ENCODE measurements at regions not wholly inside any gene's neighbourhood (a gene's known extent, or its start where the extent isn't known, plus 50 kb on each side); places are given as distances from the start of the nearest gene placed in this dataset.

DNA sequence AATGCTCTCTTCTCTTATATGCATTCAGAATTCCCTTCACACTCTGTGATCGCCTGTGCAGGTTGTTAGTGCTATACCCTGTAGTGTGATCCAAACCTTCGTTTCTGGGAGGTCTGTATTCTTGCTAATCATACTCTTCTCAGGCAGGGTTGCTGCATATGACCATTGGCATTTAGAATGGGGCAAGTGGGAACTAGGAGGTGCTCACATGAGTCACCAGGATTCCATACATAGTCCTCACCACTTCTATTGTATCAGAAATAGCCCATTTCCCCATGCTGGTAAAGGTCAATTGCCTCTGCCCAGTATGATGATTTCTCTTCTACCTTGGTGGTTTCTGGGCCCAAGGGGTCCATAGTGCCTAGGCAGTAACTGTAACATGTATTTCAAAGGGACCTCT is 443.5 kb upstream of the CDH6 start:
- no peak overlapping the region for H3K27ac ChIP-seq
- DNase-seq (ENCODE audit: low spot score) (no peak), ATAC-seq (ENCODE audit: insufficient number of reproducible peaks, low FRiP score, low read depth) (no peak)
- H3K27me3 ChIP-seq (replicated peaks; ENCODE audit: insufficient read depth) = no peaks in the 10 kb centered on the region
- TF ChIP-seq, protein P1, sequence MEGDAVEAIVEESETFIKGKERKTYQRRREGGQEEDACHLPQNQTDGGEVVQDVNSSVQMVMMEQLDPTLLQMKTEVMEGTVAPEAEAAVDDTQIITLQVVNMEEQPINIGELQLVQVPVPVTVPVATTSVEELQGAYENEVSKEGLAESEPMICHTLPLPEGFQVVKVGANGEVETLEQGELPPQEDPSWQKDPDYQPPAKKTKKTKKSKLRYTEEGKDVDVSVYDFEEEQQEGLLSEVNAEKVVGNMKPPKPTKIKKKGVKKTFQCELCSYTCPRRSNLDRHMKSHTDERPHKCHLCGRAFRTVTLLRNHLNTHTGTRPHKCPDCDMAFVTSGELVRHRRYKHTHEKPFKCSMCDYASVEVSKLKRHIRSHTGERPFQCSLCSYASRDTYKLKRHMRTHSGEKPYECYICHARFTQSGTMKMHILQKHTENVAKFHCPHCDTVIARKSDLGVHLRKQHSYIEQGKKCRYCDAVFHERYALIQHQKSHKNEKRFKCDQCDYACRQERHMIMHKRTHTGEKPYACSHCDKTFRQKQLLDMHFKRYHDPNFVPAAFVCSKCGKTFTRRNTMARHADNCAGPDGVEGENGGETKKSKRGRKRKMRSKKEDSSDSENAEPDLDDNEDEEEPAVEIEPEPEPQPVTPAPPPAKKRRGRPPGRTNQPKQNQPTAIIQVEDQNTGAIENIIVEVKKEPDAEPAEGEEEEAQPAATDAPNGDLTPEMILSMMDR (IDR thresholded peaks at IDR 0.05) = no peak
- H3K9me3 ChIP-seq = no peaks in the 10 kb centered on the region
- H3K4me3 ChIP-seq = no peak overlapping the region
- no peaks in the 10 kb centered on the region for H3K36me3 ChIP-seq
- no peaks in the 10 kb centered on the region for H3K4me1 ChIP-seq (ENCODE audit: control insufficient read depth in 1 of 2, low read depth in 2 of 2)

DNA sequence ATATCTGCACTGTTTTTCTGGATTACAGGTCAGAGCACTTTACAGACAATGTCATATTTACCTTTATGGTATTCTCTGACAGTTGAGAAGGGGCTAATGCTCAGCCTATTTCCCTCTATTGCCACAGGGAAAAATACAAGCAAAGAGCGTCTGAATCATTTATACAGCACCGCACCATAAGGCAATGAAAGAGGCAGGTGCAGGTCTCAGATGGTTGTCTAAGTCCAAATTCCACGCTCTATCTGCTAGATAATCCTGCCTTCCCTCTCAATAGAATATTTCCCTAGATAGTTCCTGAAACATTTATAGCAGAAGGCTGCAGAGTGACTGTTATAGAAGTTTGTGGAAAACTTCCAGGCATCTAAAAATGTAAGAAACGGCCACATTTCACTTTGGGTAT is 446.1 kb upstream of the CDH6 start:
- H3K4me1 ChIP-seq (ENCODE audit: control insufficient read depth in 1 of 2, low read depth in 2 of 2) = no peaks in the 10 kb centered on the region
- H3K9me3 ChIP-seq = no peaks in the 10 kb centered on the region
- H3K27me3 ChIP-seq (replicated peaks; ENCODE audit: insufficient read depth) = no peaks in the 10 kb centered on the region
- DNase-seq (ENCODE audit: low spot score) = no peak
- no peaks in the 10 kb centered on the region for H3K36me3 ChIP-seq
- TF ChIP-seq, protein P1 (IDR thresholded peaks at IDR 0.05) = no peak
- no peak overlapping the region for H3K27ac ChIP-seq
- H3K4me3 ChIP-seq = no peak overlapping the region
- ATAC-seq (ENCODE audit: insufficient number of reproducible peaks, low FRiP score, low read depth) = no peak

DNA sequence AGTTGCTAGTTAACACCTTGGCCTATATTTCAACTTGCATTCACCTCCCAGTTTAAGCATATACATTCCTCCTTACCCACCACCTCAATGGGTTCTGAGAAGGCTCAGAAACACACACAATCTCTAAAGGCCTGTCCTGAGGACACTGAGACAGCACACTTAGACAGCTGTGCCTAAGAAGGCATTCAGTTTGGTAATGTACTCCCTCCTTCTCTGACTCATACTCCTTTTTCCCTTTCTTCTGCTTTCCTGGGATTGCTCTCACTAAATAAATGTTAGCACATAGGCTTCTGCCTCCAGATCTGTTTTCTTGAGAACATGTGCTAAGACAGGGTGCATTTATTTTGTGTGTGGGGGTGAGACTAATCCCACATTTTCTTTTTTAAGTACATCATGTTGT is 456.8 kb upstream of the CDH6 start:
- Histone ChIP-seq H3K27me3 (replicated peaks; ENCODE audit: insufficient read depth) (no peaks in the 10 kb centered on the region), H3K4me3 (no peak overlapping the region), H3K27ac (no peak overlapping the region), H3K4me1 (ENCODE audit: control insufficient read depth in 1 of 2, low read depth in 2 of 2) (no peaks in the 10 kb centered on the region), H3K9me3 (no peaks in the 10 kb centered on the region), H3K36me3 (no peaks in the 10 kb centered on the region)
- TF ChIP-seq, protein P1 (IDR thresholded peaks at IDR 0.05) = no peak
- ATAC-seq (ENCODE audit: insufficient number of reproducible peaks, low FRiP score, low read depth) = no peak
- no peak for DNase-seq (ENCODE audit: low spot score)

DNA sequence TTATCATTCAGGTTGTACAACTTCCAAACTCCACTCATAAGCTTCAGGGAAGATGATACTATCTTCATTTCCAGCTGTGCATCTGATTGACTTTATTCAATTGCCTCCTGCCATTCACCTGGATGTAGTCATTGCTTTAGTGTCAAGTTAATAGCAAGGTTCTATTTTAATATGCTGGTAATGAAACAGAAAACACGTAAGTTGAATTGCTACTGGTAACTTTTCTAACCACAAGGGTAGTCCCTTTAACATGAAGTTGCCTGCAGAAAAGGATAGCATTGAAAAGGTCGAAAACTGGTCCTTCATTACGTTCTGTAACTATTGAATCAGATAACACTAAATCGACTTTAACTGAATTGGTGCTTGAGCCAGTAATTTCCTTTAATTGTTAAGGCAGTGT is 459.4 kb upstream of the CDH6 start:
- H3K4me1 ChIP-seq (ENCODE audit: control insufficient read depth in 1 of 2, low read depth in 2 of 2) = no peaks in the 10 kb centered on the region
- DNase-seq (ENCODE audit: low spot score) (no peak), ATAC-seq (ENCODE audit: insufficient number of reproducible peaks, low FRiP score, low read depth) (no peak)
- no peak overlapping the region for H3K27ac ChIP-seq
- no peak overlapping the region for H3K4me3 ChIP-seq
- H3K9me3 ChIP-seq = no peaks in the 10 kb centered on the region
- no peaks in the 10 kb centered on the region for H3K27me3 ChIP-seq (replicated peaks; ENCODE audit: insufficient read depth)
- H3K36me3 ChIP-seq = no peaks in the 10 kb centered on the region
- TF ChIP-seq, protein P1 (IDR thresholded peaks at IDR 0.05) = no peak

DNA sequence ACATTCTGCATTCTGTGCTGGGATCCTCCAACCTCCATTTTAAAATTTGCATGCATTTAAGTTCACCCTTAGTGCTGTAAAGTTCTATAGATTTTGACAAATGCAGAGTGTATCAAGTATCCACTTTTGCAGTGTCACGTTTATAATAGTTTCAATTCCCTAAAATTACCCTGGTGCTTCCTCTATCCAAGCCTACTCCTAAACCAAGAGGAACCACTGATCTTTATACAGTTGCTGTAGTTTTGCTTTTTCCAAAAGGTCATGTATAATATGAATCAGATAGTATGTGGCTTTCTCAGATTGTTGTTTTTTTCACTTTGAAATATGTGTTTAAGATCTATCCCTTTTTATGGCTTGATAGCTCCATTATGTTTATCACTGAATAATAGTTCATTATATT is 468.4 kb upstream of the CDH6 start:
- H3K27me3 ChIP-seq (replicated peaks; ENCODE audit: insufficient read depth) = no peaks in the 10 kb centered on the region
- H3K4me3 ChIP-seq = no peak overlapping the region
- ATAC-seq (ENCODE audit: insufficient number of reproducible peaks, low FRiP score, low read depth) (no peak), DNase-seq (ENCODE audit: low spot score) (no peak)
- H3K4me1 ChIP-seq (ENCODE audit: control insufficient read depth in 1 of 2, low read depth in 2 of 2) = no peaks in the 10 kb centered on the region
- no peaks in the 10 kb centered on the region for H3K9me3 ChIP-seq
- TF ChIP-seq, protein P1 (IDR thresholded peaks at IDR 0.05) = no peak
- H3K36me3 ChIP-seq = no peaks in the 10 kb centered on the region
- H3K27ac ChIP-seq = no peak overlapping the region
